ENCODE measurements at regions not wholly inside any gene's neighbourhood (a gene's known extent, or its start where the extent isn't known, plus 50 kb on each side); places are given as distances from the start of the nearest gene placed in this dataset.

- peak overlapping the region in 2 of 21 experiments; percentile 20 to 30 for H3K27ac ChIP-seq
Observed at GRCh38 chr14:62077676-62078261, 315.5 kb downstream of the SNAPC1 start.

GRCh38 chr14:62079038-62079437, 316.8 kb downstream of the SNAPC1 start:
- Histone ChIP-seq H3K27ac (no peak overlapping the region), H3K4me3 (no peak overlapping the region)

More at GRCh38 chr14:62077676-62078261, 315.5 kb downstream of the SNAPC1 start:
- H3K4me3 ChIP-seq: no peak overlapping the region

GRCh38 chr14:62081012-62081612, 318.9 kb downstream of the SNAPC1 start:
- no peak overlapping the region for H3K27ac ChIP-seq
- no peak overlapping the region for H3K4me3 ChIP-seq

GRCh38 chr14:62081951-62082350, 319.7 kb downstream of the SNAPC1 start:
- H3K4me3 ChIP-seq: no peak overlapping the region
- no peak overlapping the region for H3K27ac ChIP-seq

GRCh38 chr14:62082779-62083178, 320.6 kb downstream of the SNAPC1 start:
- no peak overlapping the region for H3K4me3 ChIP-seq
- no peak overlapping the region for H3K27ac ChIP-seq

GRCh38 chr14:62084020-62084419, 321.8 kb downstream of the SNAPC1 start:
- no peak overlapping the region for H3K4me3 ChIP-seq

GRCh38 chr14:62087191-62087590, 325.0 kb downstream of the SNAPC1 start:
- Histone ChIP-seq H3K27ac (no peak overlapping the region), H3K4me3 (no peak overlapping the region)

More at GRCh38 chr14:62084020-62084419, 321.8 kb downstream of the SNAPC1 start:
- H3K27ac ChIP-seq: no peak overlapping the region

GRCh38 chr14:62093736-62094135, 331.5 kb downstream of the SNAPC1 start:
- no peak overlapping the region for H3K27ac ChIP-seq
- H3K4me3 ChIP-seq: no peak overlapping the region

GRCh38 chr14:62097072-62097471, 334.9 kb downstream of the SNAPC1 start:
- Histone ChIP-seq H3K4me3 (no peak overlapping the region), H3K27ac (no peak overlapping the region)

GRCh38 chr14:62097824-62098223, 335.6 kb downstream of the SNAPC1 start:
- no peak overlapping the region for H3K4me3 ChIP-seq
- H3K27ac ChIP-seq: no peak overlapping the region

GRCh38 chr14:62098357-62098756, 336.1 kb downstream of the SNAPC1 start:
- H3K4me3 ChIP-seq: no peak overlapping the region
- no peak overlapping the region for H3K27ac ChIP-seq

- H3K27ac ChIP-seq: no peak overlapping the region
- H3K4me3 ChIP-seq: no peak overlapping the region
Observed at GRCh38 chr14:62099091-62099490, 336.9 kb downstream of the SNAPC1 start.

- H3K27ac ChIP-seq: no peak overlapping the region
Observed at GRCh38 chr14:62101189-62101588, 339.0 kb downstream of the SNAPC1 start.

GRCh38 chr14:62101673-62102348, 339.6 kb downstream of the SNAPC1 start:
- Histone ChIP-seq H3K4me3 (no peak overlapping the region), H3K27ac (no peak overlapping the region)

More at GRCh38 chr14:62101189-62101588, 339.0 kb downstream of the SNAPC1 start:
- no peak overlapping the region for H3K4me3 ChIP-seq

- Histone ChIP-seq H3K4me3 (no peak overlapping the region), H3K27ac (no peak overlapping the region)
Observed at GRCh38 chr14:62102349-62102725, 340.1 kb downstream of the SNAPC1 start.

- Histone ChIP-seq H3K4me3 (no peak overlapping the region), H3K27ac (no peak overlapping the region)
Observed at GRCh38 chr14:62103464-62103863, 341.2 kb downstream of the SNAPC1 start.

GRCh38 chr14:62110941-62111340, 348.7 kb downstream of the SNAPC1 start:
- Histone ChIP-seq H3K27ac (no peak overlapping the region), H3K4me3 (no peak overlapping the region)

- Histone ChIP-seq H3K4me3 (peak overlapping the region in 3 of 7 experiments; percentile 5 to 28 (median 18)), H3K27ac (no peak overlapping the region)
Observed at GRCh38 chr14:62117010-62117750, 355.0 kb downstream of the SNAPC1 start.

GRCh38 chr14:62117751-62118105, 355.5 kb downstream of the SNAPC1 start:
- Histone ChIP-seq H3K27ac (no peak overlapping the region), H3K4me3 (peak overlapping the region in 2 of 7 experiments; percentile 18 to 28)

- H3K4me3 ChIP-seq: no peak overlapping the region
- no peak overlapping the region for H3K27ac ChIP-seq
Observed at GRCh38 chr14:62118461-62118860, 356.2 kb downstream of the SNAPC1 start.

GRCh38 chr14:62118871-62119270, 356.7 kb downstream of the SNAPC1 start:
- Histone ChIP-seq H3K4me3 (no peak overlapping the region), H3K27ac (no peak overlapping the region)

Data from skin epidermis (tissue), 12 donors.